AG04450 (cell line): ENCODE measurements at regions not wholly inside any gene's neighbourhood (a gene's known extent, or its start where the extent isn't known, plus 50 kb on each side); places are given as distances from the start of the nearest gene placed in this dataset.

Source experiments
- CTCF ChIA-PET: fragments of 300-600, 350-600 bp; formaldehyde crosslinking; extraction: SDS; loops from one replicate; lab custom pipeline; 2022; ENCODE audit warnings: antibody characterized with exemption, inconsistent platforms; lab: Charles Lee
- POLR2A ChIA-PET: fragments of 350-600 bp; formaldehyde crosslinking; extraction: SDS; loops from one replicate; lab custom pipeline; 2021; ENCODE audit warnings: antibody characterized with exemption, inconsistent platforms; lab: Yijun Ruan, JAX
- DNase-seq: peaks from one replicate; pipeline ENCODE4 v3.0.0-alpha.2; 2011; ENCODE audit warnings: low read depth, low spot score
- H3K27ac ChIP-seq: one replicate; pipeline ENCODE4 v1.5.1; 2012; ENCODE audit warnings: low read depth, low read length, control low read depth
- H3K27me3 ChIP-seq: one replicate; pipeline ENCODE4 v1.6.0; 2012; ENCODE audit warnings: low read length; ENCODE audit not compliant: control insufficient read depth, insufficient read depth
- H3K4me3 ChIP-seq: 2 replicates; pipeline ENCODE4 v1.5.1; 2011; ENCODE audit warnings: mild to moderate bottlenecking, low read depth, low read length, control low read depth
- H3K9me3 ChIP-seq: 2 replicates; pipeline ENCODE4 v1.5.1; 2012; ENCODE audit warnings: low read length; ENCODE audit not compliant: control insufficient read depth, insufficient read depth
- CTCF ChIP-seq: IDR thresholded peaks from 2 replicates; pipeline ENCODE4 v1.5.1; 2011; ENCODE audit warnings: low read depth, low read length, control low read depth, inconsistent platforms

GRCh38 chr7:17015598-17016031, 133.8 kb upstream of the AGR3 start:
- H3K27ac ChIP-seq = no peak overlapping the region
- ChIA-PET POLR2A (no interaction called here), CTCF (interaction anchor here (1.3 kb wide), 1 partner anchor 49 kb away, joined by 5 read pairs; no protein-coding TSS in a partner anchor)
- no peaks in the 10 kb centered on the region for H3K27me3 ChIP-seq
- no peak for DNase-seq
- no peak for TF ChIP-seq CTCF
- no peak overlapping the region for H3K4me3 ChIP-seq
- H3K9me3 ChIP-seq = no peaks in the 10 kb centered on the region

- DNase-seq = no peak
- Histone ChIP-seq H3K4me3 (no peak overlapping the region), H3K27ac (no peak overlapping the region), H3K27me3 (no peaks in the 10 kb centered on the region), H3K9me3 (no peaks in the 10 kb centered on the region)
- no peak for TF ChIP-seq CTCF
- ChIA-PET POLR2A (no interaction called here), CTCF (interaction anchor here (0.6 to 1.3 kb wide), 2 partner anchors 34 to 48 kb away, joined by 5 read pairs; no protein-coding TSS in a partner anchor)
These were observed 134.7 kb upstream of the AGR3 start for GRCh38 chr7:17016402-17017010.

- Histone ChIP-seq H3K9me3 (no peaks in the 10 kb centered on the region), H3K27me3 (no peaks in the 10 kb centered on the region), H3K27ac (no peak overlapping the region), H3K4me3 (no peak overlapping the region)
- POLR2A ChIA-PET = no interaction called here
- CTCF ChIA-PET = no interaction called here
- no peak for DNase-seq
- no peak for TF ChIP-seq CTCF
These were observed 137.3 kb upstream of the AGR3 start for GRCh38 chr7:17019106-17019505.

DNA sequence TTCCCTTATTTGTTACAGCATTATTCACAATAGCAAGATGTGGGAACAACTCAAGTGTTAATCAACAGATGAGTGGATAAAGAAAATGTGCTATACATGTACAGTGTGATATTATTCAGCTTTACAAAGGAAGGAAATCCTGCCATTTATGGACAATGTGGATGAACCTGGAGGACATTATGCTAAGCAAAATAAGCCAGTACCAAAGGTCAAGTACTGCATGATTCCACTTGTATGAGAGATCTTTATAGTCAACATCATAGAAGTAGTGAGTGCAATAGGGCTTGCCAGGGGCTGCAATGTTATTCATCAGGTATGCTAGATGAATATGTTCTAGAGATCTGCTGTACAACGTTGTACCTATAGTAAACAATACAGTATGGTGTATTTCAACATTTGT, 138.5 kb upstream of the AGR3 start:
- CTCF ChIA-PET = interaction anchor here (0.8 to 1.0 kb wide), 3 partner anchors 11 to 37 kb away, joined by 3 to 4 read pairs (median 3); no protein-coding TSS in a partner anchor
- Histone ChIP-seq H3K4me3 (no peak overlapping the region), H3K27ac (no peak overlapping the region), H3K27me3 (no peaks in the 10 kb centered on the region), H3K9me3 (no peaks in the 10 kb centered on the region)
- POLR2A ChIA-PET = no interaction called here
- DNase-seq = no peak
- no peak for TF ChIP-seq CTCF

DNA sequence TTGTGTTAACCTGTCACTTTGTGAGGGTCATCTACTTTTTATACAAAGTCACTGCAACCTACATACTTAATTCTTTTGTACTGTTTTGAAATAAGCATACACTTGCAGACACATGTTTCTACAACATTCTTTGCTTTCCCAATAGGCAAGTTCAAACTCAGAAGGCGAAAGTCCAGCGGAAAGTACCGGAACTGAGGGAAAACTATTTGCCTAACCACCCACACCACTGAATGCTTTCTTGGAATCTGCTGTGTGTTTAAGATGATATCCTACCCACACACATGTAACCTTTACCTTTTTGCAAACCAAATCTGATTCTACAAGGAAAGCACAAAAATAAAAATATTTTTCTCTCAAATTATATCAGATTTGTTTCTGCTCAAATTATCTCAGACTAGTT, 139.4 kb upstream of the AGR3 start:
- no peak for DNase-seq
- no peaks in the 10 kb centered on the region for H3K9me3 ChIP-seq
- H3K27ac ChIP-seq = no peak overlapping the region
- no peaks in the 10 kb centered on the region for H3K27me3 ChIP-seq
- H3K4me3 ChIP-seq = no peak overlapping the region
- no peak for TF ChIP-seq CTCF
- POLR2A ChIA-PET = no interaction called here
- CTCF ChIA-PET = no interaction called here
